ENCODE measurements at regions not wholly inside any gene's neighbourhood (a gene's known extent, or its start where the extent isn't known, plus 50 kb on each side); places are given as distances from the start of the nearest gene placed in this dataset.
"Not testable (repeated sequence)": the region's sequence is repeated elsewhere in the genome, so short reads cannot be mapped to it uniquely, and the experiment has no call there.

DNA sequence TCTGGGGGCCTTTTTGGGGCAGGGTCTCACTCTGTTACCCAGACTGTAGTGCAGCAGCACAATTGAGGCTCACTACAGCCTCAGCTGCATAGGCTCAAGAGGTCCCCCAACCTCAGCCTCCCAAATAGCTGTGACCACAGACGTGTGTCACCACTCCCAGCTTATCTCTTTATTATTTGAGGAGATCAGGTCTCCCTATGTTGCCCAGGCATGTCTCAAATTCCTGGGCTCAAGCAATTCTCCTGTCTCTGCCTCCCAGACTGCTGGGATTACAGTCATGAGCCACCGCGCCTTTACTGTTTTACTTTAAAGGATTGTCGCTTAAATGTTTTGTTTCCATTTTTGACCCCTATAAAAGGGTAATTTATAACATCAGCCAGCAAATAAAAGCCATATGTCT is 502.6 kb upstream of the AUTS2 start:
- DNase-seq (ENCODE audit: low read depth): no peak

DNA sequence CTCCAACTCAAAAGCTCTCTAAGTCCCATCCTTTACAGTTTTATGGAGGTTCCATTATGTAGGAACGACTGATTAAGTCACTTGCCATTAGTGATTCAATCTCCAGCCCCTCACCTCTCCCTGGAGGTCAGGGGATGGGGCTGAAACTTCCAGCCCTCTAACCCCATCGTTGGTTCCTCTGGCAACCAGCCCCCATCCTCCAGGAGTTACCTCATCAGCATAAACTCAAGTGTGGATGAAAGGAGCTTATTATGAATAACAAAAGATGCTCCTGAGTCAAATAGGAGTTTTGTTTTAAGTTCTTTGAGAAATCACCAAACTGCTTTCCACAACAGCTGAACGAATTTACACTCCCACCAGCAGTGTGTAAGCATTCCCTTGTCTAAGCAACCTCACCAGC is 494.3 kb upstream of the AUTS2 start:
- DNase-seq (ENCODE audit: low read depth): no peak

- DNase-seq (ENCODE audit: low read depth): no peak
These were observed 493.2 kb upstream of the AUTS2 start for GRCh38 chr7:69105092-69105491.

GRCh38 chr7:69105981-69106380 is 492.3 kb upstream of the AUTS2 start:
- DNase-seq (ENCODE audit: low read depth): no peak

DNA sequence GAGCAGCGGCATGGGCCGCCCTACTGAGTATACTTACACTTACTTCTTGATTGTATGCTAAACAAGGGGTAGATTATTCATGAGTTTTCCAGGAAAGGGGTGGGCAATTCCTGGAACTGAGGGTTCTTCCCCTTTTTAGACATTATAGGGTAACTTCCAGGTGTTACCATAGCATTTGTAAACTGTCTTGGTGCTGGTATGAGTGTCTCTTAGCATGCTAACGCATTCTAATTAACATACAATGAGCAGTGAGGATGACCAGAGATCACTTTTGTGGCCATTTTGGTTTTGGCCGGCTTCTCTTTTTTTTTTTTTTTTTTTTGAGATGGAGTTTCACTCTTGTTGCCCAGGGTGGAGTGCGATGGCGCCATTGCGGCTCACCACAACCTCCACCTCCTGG is 491.8 kb upstream of the AUTS2 start:
- not testable (repeated sequence) for DNase-seq (ENCODE audit: low read depth)

- not testable (repeated sequence) for DNase-seq (ENCODE audit: low read depth)
These were observed 491.3 kb upstream of the AUTS2 start for GRCh38 chr7:69106946-69107345.

DNA sequence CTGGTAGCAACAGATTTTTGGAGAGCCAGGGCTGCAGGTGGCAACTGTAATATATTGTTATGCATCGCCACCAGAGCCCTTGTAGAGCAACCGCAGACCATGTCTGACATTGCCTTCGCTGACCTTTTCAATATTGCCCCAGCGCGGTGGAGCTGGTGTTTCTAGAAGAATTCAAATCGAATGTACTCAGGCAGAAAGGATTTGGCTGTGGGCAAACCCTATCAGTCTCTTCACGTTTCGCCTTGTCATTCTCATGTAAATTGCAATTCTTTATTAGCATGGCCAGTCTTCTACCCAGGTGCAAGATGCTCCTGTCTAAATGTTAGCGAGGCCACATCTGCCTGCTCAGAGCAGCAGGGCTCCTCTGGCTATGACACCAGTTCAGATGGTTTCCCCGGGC is 490.2 kb upstream of the AUTS2 start:
- DNase-seq (ENCODE audit: low read depth): no peak

DNA sequence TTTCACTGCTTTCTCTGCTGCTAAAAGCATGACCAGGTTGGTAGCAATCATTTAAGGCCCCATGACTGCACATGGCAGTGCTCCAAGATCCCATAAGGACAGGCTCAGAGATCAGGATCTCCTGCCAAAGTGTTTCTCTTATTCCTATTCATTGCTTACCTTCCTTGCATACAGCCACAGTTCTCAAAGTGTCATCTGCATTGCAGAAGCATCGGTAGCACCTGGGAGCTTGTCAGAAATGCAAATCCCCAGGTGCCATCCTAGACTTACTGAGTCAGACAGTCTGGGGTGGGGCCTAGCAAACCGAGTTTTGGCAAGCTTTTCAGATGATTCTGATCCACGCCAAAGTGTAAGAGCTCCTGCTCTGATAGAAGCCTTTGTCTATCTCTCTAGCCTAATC is 489.0 kb upstream of the AUTS2 start:
- no peak for DNase-seq (ENCODE audit: low read depth)

GRCh38 chr7:69109879-69110278 is 488.4 kb upstream of the AUTS2 start:
- no peak for DNase-seq (ENCODE audit: low read depth)

GRCh38 chr7:69110450-69111050 is 487.7 kb upstream of the AUTS2 start:
- DNase-seq (ENCODE audit: low read depth): no peak

- peak; percentile 44 for DNase-seq (ENCODE audit: low read depth)
These were observed 483.9 kb upstream of the AUTS2 start for GRCh38 chr7:69114374-69114773.

- DNase-seq (ENCODE audit: low read depth): peak; percentile 67
These were observed 482.5 kb upstream of the AUTS2 start for GRCh38 chr7:69115788-69116187.

- DNase-seq (ENCODE audit: low read depth): not testable (repeated sequence)
These were observed 482.1 kb upstream of the AUTS2 start for GRCh38 chr7:69116196-69116595.

GRCh38 chr7:69122953-69123352 is 475.3 kb upstream of the AUTS2 start:
- DNase-seq (ENCODE audit: low read depth): no peak

- DNase-seq (ENCODE audit: low read depth): no peak
These were observed 471.3 kb upstream of the AUTS2 start for GRCh38 chr7:69126896-69127479.

- no peak for DNase-seq (ENCODE audit: low read depth)
These were observed 468.8 kb upstream of the AUTS2 start for GRCh38 chr7:69129524-69129923.

- DNase-seq (ENCODE audit: low read depth): no peak
These were observed 468.3 kb upstream of the AUTS2 start for GRCh38 chr7:69129951-69130350.

GRCh38 chr7:69130396-69130795 is 467.9 kb upstream of the AUTS2 start:
- no peak for DNase-seq (ENCODE audit: low read depth)

DNA sequence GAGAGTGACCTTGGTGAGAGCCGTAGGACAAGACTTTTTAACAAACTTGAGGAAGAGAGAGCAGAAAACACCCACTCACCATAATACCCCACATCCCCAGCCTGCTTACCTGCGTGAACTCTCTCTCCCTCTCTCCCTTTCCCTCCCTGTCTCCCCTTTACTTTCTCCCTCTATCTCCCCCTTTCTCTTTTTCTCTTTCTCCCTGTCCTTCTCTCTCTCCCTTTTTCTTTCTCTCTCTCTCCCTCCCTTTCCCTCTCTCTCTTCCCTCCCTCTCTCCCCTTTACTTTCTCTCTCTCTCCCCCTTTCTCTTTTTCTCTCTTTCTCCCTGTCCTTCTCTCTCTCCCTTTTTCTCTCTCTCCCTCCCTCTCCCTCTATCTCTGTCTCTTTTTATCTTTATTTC is 464.0 kb upstream of the AUTS2 start:
- no peak for DNase-seq (ENCODE audit: low read depth)

DNA sequence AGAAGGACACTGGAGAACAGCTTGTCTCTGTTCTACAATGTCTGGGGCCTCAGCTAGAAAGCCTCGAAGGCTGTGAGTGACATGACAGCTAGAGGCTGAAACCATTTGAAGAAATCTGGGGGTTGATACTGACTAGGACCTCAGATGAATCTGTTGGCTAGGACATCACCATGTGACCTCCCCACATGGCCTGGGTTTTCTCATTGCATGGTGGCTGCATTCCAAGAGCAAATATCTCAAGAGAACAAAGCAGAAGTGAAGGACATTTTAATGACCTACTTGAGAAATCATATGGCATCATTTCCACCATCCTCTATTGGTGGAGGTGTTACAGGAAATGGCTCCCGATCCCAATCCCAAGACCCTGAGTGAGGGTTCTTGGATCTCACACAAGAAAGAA is 450.6 kb upstream of the AUTS2 start:
- peak; percentile 8 for DNase-seq (ENCODE audit: low read depth)

- no peak for DNase-seq (ENCODE audit: low read depth)
These were observed 448.2 kb upstream of the AUTS2 start for GRCh38 chr7:69149804-69150782.

DNA sequence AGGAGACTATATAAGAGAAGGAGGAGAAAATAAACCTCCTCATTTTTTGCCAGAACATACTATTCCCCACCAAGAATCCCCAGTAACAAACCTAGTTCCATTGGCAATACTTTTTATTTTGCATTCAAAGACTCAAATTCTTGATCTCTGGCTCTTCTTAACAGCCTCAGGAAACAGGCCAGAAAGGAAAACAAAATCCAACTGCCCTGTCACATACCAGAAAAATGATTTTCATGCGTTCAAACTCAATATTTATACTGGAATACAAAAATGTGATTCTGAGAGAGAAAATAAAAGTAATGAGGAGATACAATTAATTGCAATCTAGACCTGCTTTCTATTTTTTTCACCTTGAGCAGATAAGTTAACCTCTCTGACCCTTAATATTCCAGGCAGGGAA is 435.9 kb upstream of the AUTS2 start:
- DNase-seq (ENCODE audit: low read depth): no peak
